Upper lobe of left lung (tissue), 6 donors: ENCODE measurements at regions not wholly inside any gene's neighbourhood (a gene's known extent, or its start where the extent isn't known, plus 50 kb on each side); places are given as distances from the start of the nearest gene placed in this dataset.

Experiments
- ATAC-seq, 2 donors: fragments of 200-7000 bp; cut with Tn5 transposase; one replicate each; pipeline ENCODE4 v1.9.1; 2022; ENCODE audit warnings: mild to moderate bottlenecking in 2 of 2, moderate library complexity in 2 of 2; ENCODE audit not compliant: low FRiP score in 2 of 2
- DNase-seq, 2 donors: peaks; one replicate each; pipeline ENCODE4 v3.0.0-alpha.2; 2019 to 2020
- H3K27ac ChIP-seq, 4 donors: fragments of 200-600 bp; sonication (generic); one replicate each; pipeline ENCODE4 v1.5.1; 2016 to 2019
- H3K27me3 ChIP-seq, 4 donors: fragments of 200-600 bp; sonication (generic); one replicate each; pipeline ENCODE4 v1.5.1; 2017 to 2019
- H3K36me3 ChIP-seq, 4 donors: fragments of 200-600 bp; sonication (generic); one replicate each; pipeline ENCODE4 v1.5.1; 2016 to 2019
- H3K4me1 ChIP-seq, 4 donors: fragments of 200-600 bp; sonication (generic); one replicate each; pipeline ENCODE4 v1.5.1; 2018 to 2019
- H3K4me3 ChIP-seq, 4 donors: fragments of 200-600 bp; sonication (generic); one replicate each; pipeline ENCODE4 v1.5.1; 2017 to 2019; ENCODE audit warnings: mild to moderate bottlenecking in 2 of 4, moderate library complexity in 1 of 4
- H3K9me3 ChIP-seq, 4 donors: fragments of 200-600 bp; sonication (generic); one replicate each; pipeline ENCODE4 v1.5.1; 2018 to 2019
- CTCF ChIP-seq, 6 experiments: fragments of 450-650 bp in 4 of 6; fragments of 200-600 bp in 2 of 6; sonication (generic) in 2 of 6; IDR thresholded peaks; one replicate each; pipeline ENCODE4 v1.5.1; 2016 to 2019; ENCODE audit warnings: antibody characterized with exemption in 6 of 6
- EP300 ChIP-seq, 4 donors: sonication (generic); formaldehyde crosslinking; IDR thresholded peaks; one replicate each; pipeline ENCODE4 v1.5.1; 2017; ENCODE audit warnings: antibody characterized with exemption in 4 of 4, control low read depth in 2 of 4
- POLR2A ChIP-seq, 4 donors: fragments of 450-650 bp; IDR thresholded peaks; one replicate each; pipeline ENCODE4 v1.5.1; 2016 to 2017; ENCODE audit warnings: antibody characterized with exemption in 4 of 4, mild to moderate bottlenecking in 2 of 4
- POLR2AphosphoS5 ChIP-seq, 2 donors: sonication (generic); formaldehyde crosslinking; IDR thresholded peaks; one replicate each; pipeline ENCODE4 v1.5.1; 2017; ENCODE audit warnings: antibody characterized with exemption in 2 of 2
- WGBS, 2 donors: methylation state at CpG; one replicate each; pipeline ENCODE4 v1.1.5; 2017 to 2018; 5-methylcytosine and 5-hydroxymethylcytosine counted together
- donor health status: DM: no; HTN: no; CAD: no; lungs with moderate emphysema.
- donor health status: DM: no; HTN: yes; CAD: no; lungs with severe emphysema.

- no peak overlapping the region for H3K27ac ChIP-seq
- H3K4me3 ChIP-seq: no peak overlapping the region
- no peak for DNase-seq
- H3K9me3 ChIP-seq: no peaks in the 10 kb centered on the region
- no peaks in the 10 kb centered on the region for H3K4me1 ChIP-seq
- WGBS, 2 donors: 53 to 67% methylated on average over 3 of the region's 3 CpGs
- TF ChIP-seq POLR2A (IDR thresholded peaks at IDR 0.05) (no peak), CTCF (IDR thresholded peaks at IDR 0.05) (no peak), EP300 (IDR thresholded peaks at IDR 0.05) (no peak), POLR2AphosphoS5 (IDR thresholded peaks at IDR 0.05) (no peak)
- no peaks in the 10 kb centered on the region for H3K27me3 ChIP-seq
- no peak for ATAC-seq
- H3K36me3 ChIP-seq: no peaks in the 10 kb centered on the region
Measured at GRCh38 chr17:33661975-33662374, 368.9 kb upstream of the ASIC2 start.

GRCh38 chr17:33664116-33664840, 371.2 kb upstream of the ASIC2 start:
- Histone ChIP-seq H3K4me1 (peaks cover 0 to 4% (median 0%) of the 10 kb centered on the region in 4 donors), H3K36me3 (no peaks in the 10 kb centered on the region), H3K9me3 (no peaks in the 10 kb centered on the region), H3K4me3 (no peak overlapping the region), H3K27me3 (no peaks in the 10 kb centered on the region), H3K27ac (no peak overlapping the region)
- TF ChIP-seq POLR2A (IDR thresholded peaks at IDR 0.05): no peak
- TF ChIP-seq EP300 (IDR thresholded peaks at IDR 0.05): no peak
- no peak for TF ChIP-seq CTCF (IDR thresholded peaks at IDR 0.05)
- TF ChIP-seq POLR2AphosphoS5 (IDR thresholded peaks at IDR 0.05): no peak
- ATAC-seq (no peak), DNase-seq (no peak)
- 77 to 78% methylated on average over 8 of the region's 8 CpGs for WGBS, 2 donors

GRCh38 chr17:33667052-33667509, 374.0 kb upstream of the ASIC2 start:
- Histone ChIP-seq H3K27ac (no peak overlapping the region), H3K27me3 (no peaks in the 10 kb centered on the region), H3K4me1 (peaks cover 0 to 4% (median 0%) of the 10 kb centered on the region in 4 donors), H3K9me3 (no peaks in the 10 kb centered on the region), H3K36me3 (no peaks in the 10 kb centered on the region), H3K4me3 (no peak overlapping the region)
- TF ChIP-seq EP300 (IDR thresholded peaks at IDR 0.05): no peak
- no peak for TF ChIP-seq POLR2AphosphoS5 (IDR thresholded peaks at IDR 0.05)
- no peak for TF ChIP-seq POLR2A (IDR thresholded peaks at IDR 0.05)
- TF ChIP-seq CTCF (IDR thresholded peaks at IDR 0.05): no peak
- 64 to 77% methylated on average over 12 of the region's 12 CpGs for WGBS, 2 donors
- ATAC-seq (no peak), DNase-seq (no peak)

- Histone ChIP-seq H3K9me3 (no peaks in the 10 kb centered on the region), H3K27me3 (no peaks in the 10 kb centered on the region), H3K4me1 (peaks cover 0 to 4% (median 0%) of the 10 kb centered on the region in 4 donors), H3K27ac (no peak overlapping the region), H3K36me3 (no peaks in the 10 kb centered on the region), H3K4me3 (no peak overlapping the region)
- 51 to 62% methylated on average over 4 of the region's 4 CpGs for whole genome bisulfite sequencing, 2 donors
- DNase-seq (no peak), ATAC-seq (no peak)
- TF ChIP-seq POLR2AphosphoS5 (IDR thresholded peaks at IDR 0.05) (no peak), POLR2A (IDR thresholded peaks at IDR 0.05) (no peak), EP300 (IDR thresholded peaks at IDR 0.05) (no peak), CTCF (IDR thresholded peaks at IDR 0.05) (no peak)
Measured at GRCh38 chr17:33667671-33668070, 374.6 kb upstream of the ASIC2 start.

GRCh38 chr17:33668516-33668915, 375.4 kb upstream of the ASIC2 start:
- Histone ChIP-seq H3K9me3 (no peaks in the 10 kb centered on the region), H3K4me1 (peaks cover 0 to 4% (median 0%) of the 10 kb centered on the region in 4 donors), H3K27ac (no peak overlapping the region), H3K36me3 (no peaks in the 10 kb centered on the region), H3K27me3 (no peaks in the 10 kb centered on the region), H3K4me3 (no peak overlapping the region)
- WGBS, 2 donors: 84 to 95% methylated on average over 3 of the region's 3 CpGs
- TF ChIP-seq POLR2A (IDR thresholded peaks at IDR 0.05) (no peak), EP300 (IDR thresholded peaks at IDR 0.05) (no peak), POLR2AphosphoS5 (IDR thresholded peaks at IDR 0.05) (no peak), CTCF (IDR thresholded peaks at IDR 0.05) (no peak)
- no peak for ATAC-seq
- no peak for DNase-seq
